Frontal cortex (tissue), 3 donors: ENCODE measurements at regions not wholly inside any gene's neighbourhood (a gene's known extent, or its start where the extent isn't known, plus 50 kb on each side); places are given as distances from the start of the nearest gene placed in this dataset.
"Not testable (repeated sequence)": the region's sequence is repeated elsewhere in the genome, so short reads cannot be mapped to it uniquely, and the experiment has no call there.

ENCODE experiments used
- DNase-seq, 2 donors: peaks; one replicate each; pipeline ENCODE4 v3.0.0; 2012; ENCODE audit warnings: low spot score in 2 of 2
- FAIRE-seq: peaks from 2 replicates; lab custom pipeline; 2012; peaks lifted over from hg19 to GRCh38; lab: Jason Lieb, UNC
- donor health status: control.
- donor health status: control.
- donor health status: control.

DNA sequence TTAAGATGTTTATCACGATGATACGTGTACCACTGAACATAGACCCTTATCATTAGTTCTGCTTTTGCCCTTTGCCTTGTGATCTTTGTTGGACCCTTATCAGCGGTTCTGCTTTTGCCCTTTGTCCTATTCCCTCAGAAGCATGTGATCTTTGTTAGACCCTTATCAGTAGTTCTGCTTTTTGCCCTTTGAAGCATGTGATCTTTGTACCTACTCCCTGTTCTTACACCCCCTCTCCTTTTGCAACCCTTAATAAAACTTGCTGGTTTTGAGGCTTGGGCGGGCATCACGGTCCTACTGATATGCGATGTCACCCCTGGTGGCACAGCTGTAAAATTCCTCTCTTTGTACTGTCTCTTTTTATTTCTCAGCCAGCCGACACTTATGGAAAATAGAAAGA is 117.0 kb downstream of the SDHAF3 start:
- not testable (repeated sequence) for DNase-seq, FAIRE-seq

- DNase-seq (no peak), FAIRE-seq (no peak)
Observed at GRCh38 chr7:97246317-97246716, 128.8 kb downstream of the SDHAF3 start.

GRCh38 chr7:97258187-97258586 is 140.7 kb downstream of the SDHAF3 start:
- DNase-seq, FAIRE-seq: not testable (repeated sequence)

DNA sequence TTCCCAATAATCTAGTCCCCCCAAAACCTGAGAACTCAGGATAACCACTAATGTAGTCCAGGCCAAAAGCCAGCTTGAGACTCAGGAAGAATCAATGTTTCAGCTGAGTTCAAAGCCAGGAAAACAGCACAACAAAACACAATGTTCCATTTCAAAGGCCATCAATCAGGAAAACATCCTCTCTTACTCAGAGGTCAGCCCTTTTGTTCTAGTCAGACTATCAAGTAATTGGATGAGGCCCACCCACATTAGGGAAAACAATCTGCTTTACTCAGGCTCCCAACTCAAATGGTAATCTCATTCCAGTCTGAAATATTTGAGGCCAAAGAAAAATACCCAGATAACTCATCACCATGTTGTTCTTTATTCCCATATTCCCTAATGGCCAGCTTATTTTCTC is 152.2 kb downstream of the SDHAF3 start:
- DNase-seq: no peak
- FAIRE-seq: no peak

DNA sequence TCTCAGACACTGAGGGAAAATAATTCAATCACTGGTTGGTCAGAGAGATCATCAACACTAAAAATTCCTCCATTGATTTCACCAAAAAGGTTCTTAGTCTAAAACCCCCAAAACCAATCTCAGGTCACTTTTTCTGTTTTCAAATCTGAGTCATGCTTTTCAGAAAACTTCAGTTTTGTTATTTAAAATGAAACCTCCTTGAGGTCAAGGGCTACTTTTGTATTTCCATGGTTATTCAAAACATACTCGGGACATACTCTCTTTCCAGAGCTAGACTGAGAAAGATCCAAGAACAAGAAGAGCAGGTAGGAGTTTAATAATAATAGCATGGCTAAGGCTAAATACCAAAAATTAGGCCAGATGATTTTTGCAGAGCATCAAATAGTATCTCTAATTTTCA is 152.8 kb downstream of the SDHAF3 start:
- FAIRE-seq: no peak
- DNase-seq: no peak

GRCh38 chr7:97271619-97272018 is 154.1 kb downstream of the SDHAF3 start:
- no peak for FAIRE-seq
- DNase-seq: no peak

GRCh38 chr7:97272237-97272975 is 154.9 kb downstream of the SDHAF3 start:
- DNase-seq (no peak), FAIRE-seq (no peak)

DNA sequence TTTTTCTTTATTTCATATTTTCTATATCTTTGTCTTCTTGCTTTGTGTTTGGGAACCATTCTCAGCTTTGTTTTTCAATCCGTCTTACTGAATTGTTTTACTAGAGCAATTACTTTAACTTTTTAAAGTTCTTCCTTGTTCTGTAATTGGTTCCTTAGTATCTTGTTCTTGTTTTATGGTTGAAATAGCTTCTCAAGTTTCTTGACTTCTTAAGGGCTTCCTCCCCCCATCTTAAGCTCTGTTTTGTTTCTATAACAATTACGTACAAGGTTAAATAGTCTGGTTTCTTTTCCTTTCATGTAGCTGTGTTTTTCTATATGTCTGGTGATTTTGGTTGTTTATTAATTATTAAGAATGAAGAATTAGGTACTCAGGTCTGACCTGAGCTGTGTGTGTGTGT is 158.0 kb downstream of the SDHAF3 start:
- DNase-seq (no peak), FAIRE-seq (no peak)

GRCh38 chr7:97280950-97281349 is 163.5 kb downstream of the SDHAF3 start:
- no peak for DNase-seq
- FAIRE-seq: no peak

GRCh38 chr7:97285348-97285747 is 167.8 kb downstream of the SDHAF3 start:
- DNase-seq: no peak
- no peak for FAIRE-seq

- DNase-seq: no peak
- FAIRE-seq: no peak
Observed at GRCh38 chr7:97293031-97293430, 175.5 kb downstream of the SDHAF3 start.

GRCh38 chr7:97298561-97298960 is 181.1 kb downstream of the SDHAF3 start:
- DNase-seq (no peak), FAIRE-seq (no peak)

DNA sequence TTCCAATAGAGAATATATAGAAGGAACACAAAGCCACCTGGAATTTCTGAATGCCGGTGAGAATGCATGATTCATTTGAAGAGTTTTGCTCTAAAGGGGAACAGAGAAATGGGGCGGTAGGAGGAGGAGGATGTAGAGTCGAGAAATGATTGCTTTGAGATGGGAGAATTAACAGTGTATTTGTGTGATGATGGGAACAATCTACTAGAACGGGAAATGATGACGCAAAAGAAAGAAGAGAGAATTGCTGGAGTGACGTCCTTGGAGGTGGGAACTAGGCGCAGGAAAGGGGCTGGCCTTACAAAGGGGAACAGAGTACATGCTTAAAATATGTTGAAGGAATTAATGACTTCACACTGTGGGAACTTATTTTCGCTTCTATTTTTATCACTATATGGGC is 188.1 kb downstream of the SDHAF3 start:
- DNase-seq (no peak), FAIRE-seq (no peak)

DNA sequence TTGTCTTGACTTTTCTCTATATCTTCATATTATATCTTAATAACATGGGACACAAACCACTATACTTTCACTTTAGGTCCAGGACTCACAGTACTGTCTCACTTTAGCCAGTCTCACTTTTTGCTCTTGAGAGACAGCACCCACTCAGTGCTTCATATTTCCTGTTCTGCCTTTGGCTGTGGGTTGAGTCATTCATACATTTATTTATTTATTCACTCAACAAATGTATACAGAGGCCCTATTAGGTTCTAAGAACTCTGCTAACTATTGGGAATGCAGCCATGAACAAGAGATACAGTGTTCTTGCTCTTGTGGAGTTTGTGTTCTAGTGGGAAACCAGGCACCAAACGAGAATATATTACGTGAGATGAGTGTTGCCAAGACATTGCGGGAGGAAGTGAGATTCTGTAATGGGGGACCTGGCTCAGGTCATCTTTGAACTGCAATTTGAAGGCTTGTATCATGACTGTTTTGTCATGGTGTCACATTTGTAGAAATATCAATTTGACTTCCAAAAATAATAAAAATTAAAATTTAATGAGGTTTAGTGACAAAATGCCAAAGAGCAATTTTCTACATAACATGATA is 190.1 kb downstream of the SDHAF3 start:
- FAIRE-seq: no peak
- DNase-seq: no peak

- FAIRE-seq: no peak
- no peak for DNase-seq
Observed at GRCh38 chr7:97313900-97314299, 196.4 kb downstream of the SDHAF3 start.

- FAIRE-seq (no peak), DNase-seq (no peak)
Observed at GRCh38 chr7:97317575-97317974, 200.1 kb downstream of the SDHAF3 start.

- not testable (repeated sequence) for FAIRE-seq, DNase-seq
Observed at GRCh38 chr7:97329871-97330270, 212.4 kb downstream of the SDHAF3 start.

DNA sequence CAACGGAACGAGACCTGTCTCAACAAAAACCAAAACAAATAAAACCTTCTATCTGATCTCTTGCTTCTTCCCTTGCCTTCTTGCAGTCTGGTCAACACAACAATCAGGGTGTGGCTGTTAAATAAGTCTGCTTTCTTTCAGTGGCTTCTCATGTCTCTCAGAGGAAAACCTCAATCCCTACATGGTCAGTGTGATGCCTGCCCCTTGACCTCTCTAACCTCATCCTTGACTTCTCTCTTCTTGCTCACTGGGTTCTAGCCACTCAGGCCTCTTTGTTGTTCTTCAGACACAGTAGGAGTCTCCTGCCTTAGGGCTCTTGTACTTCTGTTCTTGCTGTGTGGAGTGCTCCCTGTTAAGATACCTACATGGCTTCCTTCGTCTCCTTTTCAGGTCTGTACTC is 220.4 kb downstream of the SDHAF3 start:
- FAIRE-seq (no peak), DNase-seq (no peak)

DNA sequence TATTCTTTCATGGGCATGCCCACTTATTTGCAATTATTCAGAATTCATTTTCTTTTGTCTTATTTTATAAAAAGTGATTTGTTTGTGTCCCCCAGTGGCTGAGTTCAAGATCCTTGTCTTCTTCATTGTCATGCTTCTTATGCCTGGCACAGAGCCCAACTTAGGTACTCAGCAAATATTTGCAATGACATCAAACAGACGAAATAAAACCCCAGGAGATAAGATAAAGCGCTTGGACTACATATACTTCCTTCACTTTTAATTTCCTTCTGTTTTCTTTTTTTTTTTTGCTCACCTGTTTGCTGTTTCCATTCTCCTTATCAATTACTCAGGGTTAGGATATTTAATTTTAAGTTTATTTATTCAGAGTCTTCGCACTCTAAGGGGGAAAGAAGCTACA is 225.0 kb downstream of the SDHAF3 start:
- no peak for FAIRE-seq
- no peak for DNase-seq

DNA sequence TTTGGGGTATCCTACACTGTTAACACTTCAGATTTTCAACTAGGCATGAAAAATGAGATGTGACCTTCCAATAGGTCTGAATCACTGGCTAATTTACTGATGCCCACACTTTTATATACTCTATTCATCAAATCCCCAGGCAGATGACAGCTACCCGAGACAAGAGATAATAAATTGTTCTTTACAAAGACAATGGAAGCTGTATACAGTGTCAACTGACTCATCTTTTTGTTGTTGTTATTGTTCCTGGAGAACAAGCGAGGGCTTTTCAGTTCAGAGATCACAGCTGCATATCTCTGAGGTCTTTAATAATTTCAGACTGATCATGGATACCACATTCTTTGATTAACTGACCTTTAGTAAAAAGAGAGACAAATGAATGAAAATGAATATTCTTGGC is 228.9 kb downstream of the SDHAF3 start:
- FAIRE-seq (peak; percentile 92), DNase-seq (peak; percentile 24 to 28)

DNA sequence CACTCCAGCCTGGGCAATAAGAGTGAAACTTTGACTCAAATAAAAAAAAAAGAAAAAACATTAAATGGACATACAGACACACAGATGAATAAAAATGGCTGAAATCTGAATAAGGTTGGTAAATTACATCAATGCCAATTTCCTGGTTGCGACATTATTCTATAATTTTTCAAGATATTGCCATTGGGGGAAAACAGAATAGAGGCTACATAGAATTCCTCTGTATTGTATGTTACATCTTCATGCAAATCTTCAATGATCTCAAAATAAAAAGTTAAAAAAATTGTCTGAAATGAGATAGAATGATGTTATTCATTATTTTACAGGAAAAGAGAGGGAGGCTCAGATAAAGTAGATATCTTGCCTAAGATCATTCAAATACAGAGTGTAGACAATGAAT is 234.0 kb downstream of the SDHAF3 start:
- FAIRE-seq: no peak
- DNase-seq: no peak

GRCh38 chr7:97357459-97357858 is 240.0 kb downstream of the SDHAF3 start:
- no peak for FAIRE-seq
- no peak for DNase-seq
